Astrocyte (in vitro differentiated cells and primary cell): ENCODE measurements at regions not wholly inside any gene's neighbourhood (a gene's known extent, or its start where the extent isn't known, plus 50 kb on each side); places are given as distances from the start of the nearest gene placed in this dataset.

Experiments used
- DNase-seq: peaks from one replicate; pipeline ENCODE4 v3.0.0-alpha.2; 2010; ENCODE audit warnings: low read depth
- FAIRE-seq: peaks from 2 replicates; lab custom pipeline; 2011; peaks lifted over from hg19 to GRCh38; lab: Jason Lieb, UNC
- H2AFZ ChIP-seq: 2 replicates; pipeline ENCODE4 v1.6.0; 2012; ENCODE audit warnings: low read depth, low read length, inconsistent platforms
- H3K27ac ChIP-seq: 2 replicates; pipeline ENCODE4 v1.5.1; 2011; ENCODE audit warnings: low read depth, low read length, inconsistent platforms
- H3K27me3 ChIP-seq: 2 replicates; pipeline ENCODE4 v1.6.0; 2011; ENCODE audit warnings: low read length, inconsistent platforms; ENCODE audit not compliant: insufficient read depth
- H3K36me3 ChIP-seq: 2 replicates; pipeline ENCODE4 v1.5.1; 2011; ENCODE audit warnings: low read length, inconsistent platforms; ENCODE audit not compliant: insufficient read depth
- H3K4me1 ChIP-seq: 2 replicates; pipeline ENCODE4 v1.5.1; 2011; ENCODE audit warnings: low read length, inconsistent platforms; ENCODE audit not compliant: insufficient read depth
- H3K4me2 ChIP-seq: 2 replicates; pipeline ENCODE4 v1.6.0; 2012; ENCODE audit warnings: low read length, inconsistent platforms
- H3K4me3 ChIP-seq: 2 replicates; pipeline ENCODE4 v1.5.1; 2011; ENCODE audit warnings: low read depth, mild to moderate bottlenecking, low read length, inconsistent platforms; ENCODE audit not compliant: insufficient read depth
- H3K79me2 ChIP-seq: 2 replicates; pipeline ENCODE4 v1.6.0; 2012; ENCODE audit warnings: mild to moderate bottlenecking, low read length, inconsistent platforms; ENCODE audit not compliant: insufficient read depth
- H3K9ac ChIP-seq: 2 replicates; pipeline ENCODE4 v1.6.0; 2012; ENCODE audit warnings: mild to moderate bottlenecking, low read length, inconsistent platforms
- H3K9me3 ChIP-seq: 2 replicates; pipeline ENCODE4 v1.5.1; 2012; ENCODE audit warnings: low read depth, mild to moderate bottlenecking, low read length, inconsistent platforms; ENCODE audit not compliant: insufficient read depth
- H4K20me1 ChIP-seq: 2 replicates; pipeline ENCODE4 v1.6.0; 2012; ENCODE audit warnings: low read length, inconsistent platforms; ENCODE audit not compliant: insufficient read depth
- H3K27ac Mint-ChIP-seq: one replicate; pipeline ENCODE4 v1.8.0; 2021; ENCODE audit warnings: mild to moderate bottlenecking, mixed read lengths; ENCODE audit not compliant: unreplicated experiment
- H3K27me3 Mint-ChIP-seq: one replicate; pipeline ENCODE4 v1.8.0; 2021; ENCODE audit warnings: low read depth, mixed read lengths; ENCODE audit not compliant: unreplicated experiment
- H3K36me3 Mint-ChIP-seq: one replicate; pipeline ENCODE4 v1.8.0; 2021; ENCODE audit warnings: low read depth, mixed read lengths; ENCODE audit not compliant: unreplicated experiment
- H3K4me1 Mint-ChIP-seq: one replicate; pipeline ENCODE4 v1.8.0; 2021; ENCODE audit warnings: low read depth, mixed read lengths; ENCODE audit not compliant: unreplicated experiment
- H3K4me3 Mint-ChIP-seq: one replicate; pipeline ENCODE4 v1.8.0; 2021; ENCODE audit warnings: mild to moderate bottlenecking, moderate library complexity, mixed read lengths; ENCODE audit not compliant: unreplicated experiment
- H3K9me3 Mint-ChIP-seq: one replicate; pipeline ENCODE4 v1.8.0; 2021; ENCODE audit warnings: mild to moderate bottlenecking, mixed read lengths; ENCODE audit not compliant: unreplicated experiment
- EZH2 ChIP-seq: IDR thresholded peaks from 2 replicates; pipeline ENCODE4 v1.6.1; 2012; ENCODE audit warnings: mild to moderate bottlenecking, low read length, inconsistent platforms; ENCODE audit not compliant: insufficient read depth
- TF ChIP-seq, protein P1 (sequence below): IDR thresholded peaks from 2 replicates; pipeline ENCODE4 v1.5.1; 2011; ENCODE audit warnings: low read depth, mild to moderate bottlenecking, inconsistent platforms, low read length, moderate library complexity; ENCODE audit not compliant: insufficient read depth

DNA sequence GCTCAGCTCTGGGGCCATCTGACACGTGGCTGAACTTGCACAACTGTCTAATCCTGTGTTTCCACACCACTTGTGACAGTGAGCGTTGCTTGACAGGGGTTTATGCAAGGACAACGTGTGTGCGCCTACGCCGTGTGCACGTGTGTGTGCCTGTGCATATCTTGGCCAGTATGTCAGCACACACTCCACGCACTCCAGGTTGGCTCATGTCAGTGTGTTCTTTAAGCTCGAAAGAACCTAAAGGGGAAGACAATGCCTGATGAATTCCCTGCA lies 85.6 kb upstream of the SALL3 start:
- Histone ChIP-seq H3K79me2 (no peaks in the 10 kb centered on the region), H3K36me3 (no peaks in the 10 kb centered on the region), H3K27me3 (no peaks in the 10 kb centered on the region), H3K4me1 (no peaks in the 10 kb centered on the region), H3K9ac (no peak overlapping the region), H2AFZ (no peak overlapping the region), H3K4me3 (no peak overlapping the region), H4K20me1 (no peaks in the 10 kb centered on the region), H3K4me2 (no peak overlapping the region), H3K9me3 (peaks cover 23% of the 10 kb centered on the region), H3K27ac (no peak overlapping the region)
- Mint-ChIP-seq H3K9me3 (peaks cover 40% of the 10 kb centered on the region), H3K27me3 (peaks cover 5% of the 10 kb centered on the region), H3K4me3 (no peak overlapping the region), H3K36me3 (peaks cover 2% of the 10 kb centered on the region), H3K27ac (no peak overlapping the region), H3K4me1 (no peaks in the 10 kb centered on the region)
- TF ChIP-seq, protein P1, sequence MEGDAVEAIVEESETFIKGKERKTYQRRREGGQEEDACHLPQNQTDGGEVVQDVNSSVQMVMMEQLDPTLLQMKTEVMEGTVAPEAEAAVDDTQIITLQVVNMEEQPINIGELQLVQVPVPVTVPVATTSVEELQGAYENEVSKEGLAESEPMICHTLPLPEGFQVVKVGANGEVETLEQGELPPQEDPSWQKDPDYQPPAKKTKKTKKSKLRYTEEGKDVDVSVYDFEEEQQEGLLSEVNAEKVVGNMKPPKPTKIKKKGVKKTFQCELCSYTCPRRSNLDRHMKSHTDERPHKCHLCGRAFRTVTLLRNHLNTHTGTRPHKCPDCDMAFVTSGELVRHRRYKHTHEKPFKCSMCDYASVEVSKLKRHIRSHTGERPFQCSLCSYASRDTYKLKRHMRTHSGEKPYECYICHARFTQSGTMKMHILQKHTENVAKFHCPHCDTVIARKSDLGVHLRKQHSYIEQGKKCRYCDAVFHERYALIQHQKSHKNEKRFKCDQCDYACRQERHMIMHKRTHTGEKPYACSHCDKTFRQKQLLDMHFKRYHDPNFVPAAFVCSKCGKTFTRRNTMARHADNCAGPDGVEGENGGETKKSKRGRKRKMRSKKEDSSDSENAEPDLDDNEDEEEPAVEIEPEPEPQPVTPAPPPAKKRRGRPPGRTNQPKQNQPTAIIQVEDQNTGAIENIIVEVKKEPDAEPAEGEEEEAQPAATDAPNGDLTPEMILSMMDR: no peak
- no peak for TF ChIP-seq EZH2
- DNase-seq: no peak
- no peak for FAIRE-seq

DNA sequence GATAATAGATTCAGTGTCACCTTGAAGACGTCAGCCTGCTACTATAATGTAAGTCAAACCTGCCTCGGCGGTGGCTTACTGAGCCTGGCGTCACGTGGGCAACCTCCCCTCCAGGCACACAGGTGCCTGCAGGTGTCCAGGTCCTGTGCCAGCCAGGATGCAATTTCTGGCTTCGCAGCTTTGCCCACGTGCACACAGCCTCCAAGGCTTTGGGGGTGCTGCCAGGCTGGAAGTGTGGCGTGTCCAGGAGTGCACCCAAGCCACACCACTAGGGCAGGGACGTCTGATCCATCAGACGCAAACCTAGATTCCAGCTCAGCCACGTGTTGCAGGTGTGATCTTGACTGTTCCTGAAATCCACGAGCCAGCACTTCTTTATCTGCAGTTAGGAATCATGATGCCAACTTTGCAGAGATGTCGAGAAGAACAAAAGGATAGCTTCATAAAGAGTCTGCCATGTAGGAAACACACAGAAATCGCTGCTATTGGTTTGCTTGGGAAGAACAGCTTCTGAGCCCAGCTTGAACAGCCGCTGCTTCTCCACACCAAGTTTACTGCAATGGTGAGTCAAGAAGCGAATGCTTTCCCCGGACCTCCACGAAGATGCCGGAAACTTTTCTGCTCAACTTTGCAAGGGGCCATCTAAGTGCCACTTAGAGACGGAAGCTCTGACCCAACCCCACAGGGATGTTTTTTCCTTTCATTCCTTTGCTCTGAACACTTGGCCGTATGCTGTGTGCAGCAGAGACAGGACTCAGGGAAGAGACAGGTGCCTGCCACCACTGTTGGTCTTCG lies 84.2 kb upstream of the SALL3 start:
- no peaks in the 10 kb centered on the region for H3K4me1 Mint-ChIP-seq
- peaks cover 5% of the 10 kb centered on the region for H3K27me3 Mint-ChIP-seq
- Histone ChIP-seq H3K36me3 (no peaks in the 10 kb centered on the region), H2AFZ (no peak overlapping the region), H3K9me3 (peaks cover 23% of the 10 kb centered on the region), H3K79me2 (no peaks in the 10 kb centered on the region), H3K27me3 (no peaks in the 10 kb centered on the region), H3K9ac (no peak overlapping the region), H3K4me3 (no peak overlapping the region), H3K4me2 (no peak overlapping the region), H3K27ac (no peak overlapping the region), H3K4me1 (no peaks in the 10 kb centered on the region), H4K20me1 (no peaks in the 10 kb centered on the region)
- peaks cover 41% of the 10 kb centered on the region for H3K9me3 Mint-ChIP-seq
- H3K27ac Mint-ChIP-seq: no peak overlapping the region
- no peak for FAIRE-seq
- peaks cover 2% of the 10 kb centered on the region for H3K36me3 Mint-ChIP-seq
- DNase-seq: no peak
- TF ChIP-seq, protein P1: no peak
- no peak for TF ChIP-seq EZH2
- H3K4me3 Mint-ChIP-seq: no peak overlapping the region

DNA sequence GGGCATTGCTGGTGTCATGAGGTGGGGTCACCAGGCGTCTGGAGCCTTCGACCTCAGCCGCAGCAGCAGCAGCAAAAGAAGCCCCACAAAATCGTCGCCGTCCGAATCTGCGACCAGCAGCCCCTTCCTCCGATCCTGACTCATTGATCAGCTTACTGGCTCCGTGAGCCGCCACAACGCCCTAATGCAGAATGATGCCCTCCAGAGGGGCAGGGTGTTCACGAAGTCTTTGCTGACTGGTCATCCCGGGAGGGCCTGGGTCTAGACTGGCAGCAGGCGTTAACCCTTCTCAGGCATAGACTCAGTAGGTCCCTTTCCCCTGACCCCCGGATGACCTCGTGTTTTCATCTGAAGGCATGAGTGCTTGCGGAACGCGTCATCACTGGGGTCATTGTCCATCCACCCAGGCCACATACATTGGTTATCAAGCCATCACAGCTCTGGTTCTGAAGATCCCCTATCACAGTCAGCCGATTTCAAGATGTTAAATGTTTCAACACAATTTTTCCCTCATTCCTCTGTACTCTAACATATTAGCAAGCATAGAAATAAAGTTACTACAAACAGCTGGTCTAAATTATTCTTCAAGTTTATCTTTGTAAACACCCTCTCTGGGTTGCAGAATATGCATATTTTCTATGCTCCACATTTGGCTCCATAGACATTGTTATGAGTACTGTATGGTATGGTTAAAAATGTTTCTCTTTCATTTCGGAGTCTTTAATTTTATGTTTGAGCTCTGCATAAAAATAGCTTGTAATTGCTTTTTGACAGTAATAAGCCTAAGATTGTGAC lies 83.3 kb upstream of the SALL3 start:
- Mint-ChIP-seq H3K36me3 (peaks cover 2% of the 10 kb centered on the region), H3K27me3 (peaks cover 5% of the 10 kb centered on the region), H3K27ac (no peak overlapping the region), H3K4me1 (no peaks in the 10 kb centered on the region), H3K4me3 (no peak overlapping the region), H3K9me3 (peaks cover 36% of the 10 kb centered on the region)
- no peaks in the 10 kb centered on the region for H3K27me3 ChIP-seq
- TF ChIP-seq, protein P1: no peak
- no peak for TF ChIP-seq EZH2
- H3K27ac ChIP-seq: no peak overlapping the region
- H3K9ac ChIP-seq: no peak overlapping the region
- H3K4me1 ChIP-seq: no peaks in the 10 kb centered on the region
- peaks cover 23% of the 10 kb centered on the region for H3K9me3 ChIP-seq
- no peak overlapping the region for H2AFZ ChIP-seq
- H3K36me3 ChIP-seq: no peaks in the 10 kb centered on the region
- H3K4me2 ChIP-seq: no peak overlapping the region
- H3K79me2 ChIP-seq: no peaks in the 10 kb centered on the region
- H3K4me3 ChIP-seq: no peak overlapping the region
- FAIRE-seq: no peak
- DNase-seq: no peak
- H4K20me1 ChIP-seq: no peaks in the 10 kb centered on the region
